ENCODE measurements at regions not wholly inside any gene's neighbourhood (a gene's known extent, or its start where the extent isn't known, plus 50 kb on each side); places are given as distances from the start of the nearest gene placed in this dataset.

GRCh38 chr2:156841321-156841720 lies 405.1 kb downstream of the GPD2 start:
- TF ChIP-seq, protein P1, sequence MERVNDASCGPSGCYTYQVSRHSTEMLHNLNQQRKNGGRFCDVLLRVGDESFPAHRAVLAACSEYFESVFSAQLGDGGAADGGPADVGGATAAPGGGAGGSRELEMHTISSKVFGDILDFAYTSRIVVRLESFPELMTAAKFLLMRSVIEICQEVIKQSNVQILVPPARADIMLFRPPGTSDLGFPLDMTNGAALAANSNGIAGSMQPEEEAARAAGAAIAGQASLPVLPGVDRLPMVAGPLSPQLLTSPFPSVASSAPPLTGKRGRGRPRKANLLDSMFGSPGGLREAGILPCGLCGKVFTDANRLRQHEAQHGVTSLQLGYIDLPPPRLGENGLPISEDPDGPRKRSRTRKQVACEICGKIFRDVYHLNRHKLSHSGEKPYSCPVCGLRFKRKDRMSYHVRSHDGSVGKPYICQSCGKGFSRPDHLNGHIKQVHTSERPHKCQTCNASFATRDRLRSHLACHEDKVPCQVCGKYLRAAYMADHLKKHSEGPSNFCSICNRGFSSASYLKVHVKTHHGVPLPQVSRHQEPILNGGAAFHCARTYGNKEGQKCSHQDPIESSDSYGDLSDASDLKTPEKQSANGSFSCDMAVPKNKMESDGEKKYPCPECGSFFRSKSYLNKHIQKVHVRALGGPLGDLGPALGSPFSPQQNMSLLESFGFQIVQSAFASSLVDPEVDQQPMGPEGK (CRISPR knock-in tag; IDR thresholded peaks at IDR 0.05; ENCODE audit: borderline replicate concordance), result no peak
- TF ChIP-seq ZC3H10 (CRISPR knock-in tag; IDR thresholded peaks at IDR 0.05) (no peak), ISL1 (CRISPR knock-in tag; IDR thresholded peaks at IDR 0.05) (no peak), ZFP30 (CRISPR knock-in tag; IDR thresholded peaks at IDR 0.05) (no peak), SNAI2 (CRISPR knock-in tag; IDR thresholded peaks at IDR 0.05) (no peak), ARNTL (CRISPR knock-in tag; IDR thresholded peaks at IDR 0.05; ENCODE audit: borderline replicate concordance, low read depth) (no peak)
- TF ChIP-seq, protein P2, sequence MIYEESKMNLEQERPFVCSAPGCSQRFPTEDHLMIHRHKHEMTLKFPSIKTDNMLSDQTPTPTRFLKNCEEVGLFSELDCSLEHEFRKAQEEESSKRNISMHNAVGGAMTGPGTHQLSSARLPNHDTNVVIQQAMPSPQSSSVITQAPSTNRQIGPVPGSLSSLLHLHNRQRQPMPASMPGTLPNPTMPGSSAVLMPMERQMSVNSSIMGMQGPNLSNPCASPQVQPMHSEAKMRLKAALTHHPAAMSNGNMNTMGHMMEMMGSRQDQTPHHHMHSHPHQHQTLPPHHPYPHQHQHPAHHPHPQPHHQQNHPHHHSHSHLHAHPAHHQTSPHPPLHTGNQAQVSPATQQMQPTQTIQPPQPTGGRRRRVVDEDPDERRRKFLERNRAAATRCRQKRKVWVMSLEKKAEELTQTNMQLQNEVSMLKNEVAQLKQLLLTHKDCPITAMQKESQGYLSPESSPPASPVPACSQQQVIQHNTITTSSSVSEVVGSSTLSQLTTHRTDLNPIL (CRISPR knock-in tag; IDR thresholded peaks at IDR 0.05; ENCODE audit: low read depth), result no peak
